SK-N-SH (cell line): ENCODE measurements at regions not wholly inside any gene's neighbourhood (a gene's known extent, or its start where the extent isn't known, plus 50 kb on each side); places are given as distances from the start of the nearest gene placed in this dataset.

Experiments used
- CTCF ChIA-PET: fragments of 300-600, 350-600 bp; formaldehyde crosslinking; extraction: SDS; loops from one replicate; lab custom pipeline; 2021; lab: Yijun Ruan, JAX
- POLR2A ChIA-PET: fragments of 350-600 bp; sonication (Branson Sonifier 250); formaldehyde crosslinking; extraction: SDS; loops from one replicate; lab custom pipeline; 2020; ENCODE audit warnings: antibody characterized with exemption, inconsistent platforms; lab: Yijun Ruan, JAX
- DNase-seq: peaks from one replicate; pipeline ENCODE4 v3.0.0; 2012
- H2AFZ ChIP-seq: fragments of 200-600 bp; sonication (generic); 2 replicates; pipeline ENCODE4 v1.8.1; 2016; ENCODE audit warnings: antibody characterized with exemption, mild to moderate bottlenecking, low read depth
- H3F3A ChIP-seq: fragments of 200-600 bp; sonication (generic); replicated peaks from 2 replicates; pipeline ENCODE3; 2016; ENCODE audit warnings: antibody characterized with exemption, mild to moderate bottlenecking; ENCODE audit not compliant: insufficient read depth
- H3K27ac ChIP-seq, 2 experiments: fragments of 200-500 bp in 1 of 2; fragments of 200-600 bp in 1 of 2; sonication (Bioruptor generic) in 1 of 2; sonication (generic), shearing (Covaris generic) in 1 of 2; 2 replicates each; pipeline versions ENCODE4 v1.5.1 to v1.6.1; 2014 to 2016; ENCODE audit warnings: low read depth in 2 of 2, inconsistent platforms in 1 of 2, low read length in 1 of 2, mild to moderate bottlenecking in 1 of 2, mixed read lengths in 1 of 2
- H3K27me3 ChIP-seq: fragments of 200-600 bp; sonication (generic), shearing (Covaris generic); 2 replicates; pipeline ENCODE4 v1.6.1; 2016; ENCODE audit warnings: mixed run types; ENCODE audit not compliant: insufficient read depth
- H3K36me3 ChIP-seq, 2 experiments: fragments of 200-500 bp in 1 of 2; fragments of 200-600 bp in 1 of 2; sonication (Bioruptor generic) in 1 of 2; sonication (generic) in 1 of 2; replicated peaks in 1 of 2; 2 replicates each; pipeline versions ENCODE3 to v1.5.1; 2014 to 2016; ENCODE audit warnings: low read length in 1 of 2, mild to moderate bottlenecking in 1 of 2; ENCODE audit not compliant: insufficient read depth in 2 of 2, control insufficient read depth in 1 of 2
- H3K4me1 ChIP-seq, 2 experiments: fragments of 200-500 bp in 1 of 2; fragments of 200-600 bp in 1 of 2; sonication (Bioruptor generic) in 1 of 2; sonication (generic), shearing (Covaris generic) in 1 of 2; 2 replicates each; pipeline versions ENCODE4 v1.5.1 to v1.6.1; 2014 to 2016; ENCODE audit warnings: low read depth in 1 of 2, low read length in 1 of 2, mixed run types in 1 of 2; ENCODE audit not compliant: insufficient read depth in 2 of 2, control insufficient read depth in 1 of 2
- H3K4me2 ChIP-seq: fragments of 200-600 bp; sonication (generic), shearing (Covaris generic); 2 replicates; pipeline ENCODE4 v1.6.1; 2017; ENCODE audit warnings: mixed run types
- H3K4me3 ChIP-seq, 2 experiments: fragments of 200-500 bp in 1 of 2; fragments of 200-600 bp in 1 of 2; sonication (Bioruptor generic) in 1 of 2; sonication (generic), shearing (Covaris generic) in 1 of 2; 2 replicates each; pipeline versions ENCODE4 v1.5.1 to v1.8.1; 2014 to 2016; ENCODE audit warnings: low read depth in 2 of 2, inconsistent platforms in 1 of 2, low read length in 1 of 2, mild to moderate bottlenecking in 1 of 2, mixed read lengths in 1 of 2, moderate library complexity in 1 of 2
- H3K79me2 ChIP-seq: fragments of 200-600 bp; sonication (generic); 2 replicates; pipeline ENCODE4 v1.8.1; 2017; ENCODE audit warnings: mild to moderate bottlenecking; ENCODE audit not compliant: insufficient read depth
- H3K9ac ChIP-seq: fragments of 200-600 bp; sonication (generic); 2 replicates; pipeline ENCODE4 v1.6.1; 2017; ENCODE audit warnings: mixed run types
- H3K9me2 ChIP-seq: fragments of 200-600 bp; sonication (generic); 2 replicates; pipeline ENCODE4 v1.6.1; 2017; ENCODE audit warnings: mixed run types
- H3K9me3 ChIP-seq: fragments of 200-600 bp; sonication (generic); 2 replicates; pipeline ENCODE4 v1.6.1; 2017; ENCODE audit warnings: mixed run types, mild to moderate bottlenecking, moderate library complexity
- H4K20me1 ChIP-seq: fragments of 200-600 bp; sonication (generic); 2 replicates; pipeline ENCODE4 v1.6.1; 2017; ENCODE audit warnings: mild to moderate bottlenecking, mixed run types; ENCODE audit not compliant: insufficient read depth
- CTCF ChIP-seq: fragments of 200-600 bp; sonication (generic); IDR thresholded peaks from 2 replicates; pipeline ENCODE4 v1.6.1; 2017; ENCODE audit warnings: antibody characterized with exemption, mild to moderate bottlenecking, moderate library complexity
- FOSL2 ChIP-seq: IDR thresholded peaks from 2 replicates; pipeline ENCODE4 v1.4.0; 2012; ENCODE audit warnings: low read depth, mild to moderate bottlenecking, moderate library complexity, borderline replicate concordance
- FOXJ3 ChIP-seq: sonication (generic); formaldehyde crosslinking; IDR thresholded peaks from 2 replicates; pipeline ENCODE4 v1.5.1; 2020; ENCODE audit warnings: mild to moderate bottlenecking, missing genetic modification reagents
- GABPA ChIP-seq: IDR thresholded peaks from 2 replicates; pipeline ENCODE4 v1.4.0; 2012; ENCODE audit warnings: low read depth, mild to moderate bottlenecking
- GATA2 ChIP-seq: sonication (generic); formaldehyde crosslinking; IDR thresholded peaks from 2 replicates; pipeline ENCODE4 v1.5.0; 2020; ENCODE audit warnings: mild to moderate bottlenecking, missing genetic modification reagents
- MAX ChIP-seq: IDR thresholded peaks from 2 replicates; pipeline ENCODE4 v1.4.0; 2012; ENCODE audit warnings: low read depth
- MEF2A ChIP-seq: IDR thresholded peaks from 2 replicates; pipeline ENCODE4 v1.4.0; 2012; ENCODE audit warnings: low read depth, borderline replicate concordance
- MXI1 ChIP-seq: IDR thresholded peaks from 2 replicates; pipeline ENCODE4 v1.6.1; 2012; ENCODE audit warnings: mild to moderate bottlenecking, low read depth, low read length, improper control_type of control experiment
- POLR2AphosphoS5 ChIP-seq: IDR thresholded peaks from 2 replicates; pipeline ENCODE4 v1.6.1; 2012; ENCODE audit warnings: low read depth, low read length
- RCOR1 ChIP-seq: fragments of 150-350 bp; IDR thresholded peaks from 2 replicates; pipeline ENCODE4 v1.6.1; 2017; ENCODE audit warnings: antibody characterized with exemption, low read length
- RXRA ChIP-seq: IDR thresholded peaks from 2 replicates; pipeline ENCODE4 v1.4.0; 2012; ENCODE audit warnings: low read depth, mild to moderate bottlenecking, borderline replicate concordance
- SIN3A ChIP-seq: IDR thresholded peaks from 2 replicates; pipeline ENCODE4 v1.6.1; 2012; ENCODE audit warnings: low read depth, mild to moderate bottlenecking, low read length, moderate library complexity, borderline replicate concordance
- SMC3 ChIP-seq: IDR thresholded peaks from 2 replicates; pipeline ENCODE4 v1.6.1; 2012; ENCODE audit warnings: low read depth, low read length, improper control_type of control experiment
- TAF1 ChIP-seq: IDR thresholded peaks from 2 replicates; pipeline ENCODE4 v1.6.1; 2012; ENCODE audit warnings: low read depth, mild to moderate bottlenecking, low read length, moderate library complexity, borderline replicate concordance
- TEAD4 ChIP-seq: IDR thresholded peaks from 2 replicates; pipeline ENCODE4 v1.4.0; 2012; ENCODE audit warnings: mild to moderate bottlenecking, borderline replicate concordance; ENCODE audit not compliant: insufficient read depth
- USF1 ChIP-seq: IDR thresholded peaks from 2 replicates; pipeline ENCODE4 v1.4.0; 2012; ENCODE audit warnings: low read depth, borderline replicate concordance
- YY1 ChIP-seq: IDR thresholded peaks from 2 replicates; pipeline ENCODE4 v1.4.0; 2012; ENCODE audit warnings: low read depth, mild to moderate bottlenecking
- WGBS: methylation state at CpG from one replicate; pipeline ENCODE4 v1.1.6; 2017; ENCODE audit warnings: low lambda C conversion rate; 5-methylcytosine and 5-hydroxymethylcytosine counted together
- TF ChIP-seq, protein P1 (sequence below): IDR thresholded peaks from 2 replicates; pipeline ENCODE4; 2012
- TF ChIP-seq, protein P2 (sequence below): fragments of 150-350 bp; IDR thresholded peaks from 2 replicates; pipeline ENCODE4 v1.6.1; 2016; ENCODE audit warnings: mild to moderate bottlenecking, low read depth, low read length

DNA sequence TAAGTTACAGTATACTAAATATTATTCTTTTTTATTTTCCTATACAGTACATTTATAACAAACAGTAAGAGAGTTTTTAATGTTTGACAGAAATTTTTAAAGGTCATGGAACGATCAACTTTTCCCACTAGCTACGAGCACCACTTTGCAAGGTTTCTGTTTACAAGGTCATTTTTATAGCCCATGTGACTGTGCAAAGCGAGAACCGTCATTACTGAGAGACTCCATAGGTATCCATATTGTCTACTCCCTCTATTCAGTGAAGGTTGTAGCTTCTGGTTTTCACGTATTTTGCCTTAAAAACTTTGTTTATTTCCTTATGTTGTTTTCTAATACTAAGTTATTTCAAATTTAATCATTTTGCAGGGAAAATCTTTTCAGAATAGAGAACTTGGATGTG is 186.3 kb upstream of the RGMB start:
- Histone ChIP-seq H3K9me3 (no peaks in the 10 kb centered on the region), H2AFZ (no peak overlapping the region), H3K4me3 (no peak overlapping the region), H3K4me2 (no peak overlapping the region), H3K27me3 (no peaks in the 10 kb centered on the region), H3K27ac (no peak overlapping the region), H3K36me3 (no peaks in the 10 kb centered on the region), H3K9ac (no peak overlapping the region), H4K20me1 (no peaks in the 10 kb centered on the region), H3K79me2 (no peaks in the 10 kb centered on the region), H3K4me1 (no peaks in the 10 kb centered on the region), H3K9me2 (no peaks in the 10 kb centered on the region), H3F3A (no peaks in the 10 kb centered on the region)
- WGBS = 84% methylated on average over 5 of the region's 5 CpGs
- ChIA-PET POLR2A (no interaction called here), CTCF (no interaction called here)
- DNase-seq = no peak
- TF ChIP-seq USF1 (no peak), POLR2AphosphoS5 (no peak), FOXJ3 (CRISPR knock-in tag) (no peak), MEF2A (no peak), YY1 (no peak), RCOR1 (no peak), TAF1 (no peak), RXRA (no peak), MAX (no peak), FOSL2 (no peak), CTCF (no peak), SIN3A (no peak), MXI1 (no peak), SMC3 (no peak), GABPA (no peak), TEAD4 (no peak), GATA2 (CRISPR knock-in tag) (no peak)
- TF ChIP-seq, protein P1, sequence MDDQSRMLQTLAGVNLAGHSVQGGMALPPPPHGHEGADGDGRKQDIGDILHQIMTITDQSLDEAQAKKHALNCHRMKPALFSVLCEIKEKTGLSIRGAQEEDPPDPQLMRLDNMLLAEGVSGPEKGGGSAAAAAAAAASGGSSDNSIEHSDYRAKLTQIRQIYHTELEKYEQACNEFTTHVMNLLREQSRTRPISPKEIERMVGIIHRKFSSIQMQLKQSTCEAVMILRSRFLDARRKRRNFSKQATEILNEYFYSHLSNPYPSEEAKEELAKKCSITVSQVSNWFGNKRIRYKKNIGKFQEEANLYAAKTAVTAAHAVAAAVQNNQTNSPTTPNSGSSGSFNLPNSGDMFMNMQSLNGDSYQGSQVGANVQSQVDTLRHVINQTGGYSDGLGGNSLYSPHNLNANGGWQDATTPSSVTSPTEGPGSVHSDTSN = no peak
- TF ChIP-seq, protein P2, sequence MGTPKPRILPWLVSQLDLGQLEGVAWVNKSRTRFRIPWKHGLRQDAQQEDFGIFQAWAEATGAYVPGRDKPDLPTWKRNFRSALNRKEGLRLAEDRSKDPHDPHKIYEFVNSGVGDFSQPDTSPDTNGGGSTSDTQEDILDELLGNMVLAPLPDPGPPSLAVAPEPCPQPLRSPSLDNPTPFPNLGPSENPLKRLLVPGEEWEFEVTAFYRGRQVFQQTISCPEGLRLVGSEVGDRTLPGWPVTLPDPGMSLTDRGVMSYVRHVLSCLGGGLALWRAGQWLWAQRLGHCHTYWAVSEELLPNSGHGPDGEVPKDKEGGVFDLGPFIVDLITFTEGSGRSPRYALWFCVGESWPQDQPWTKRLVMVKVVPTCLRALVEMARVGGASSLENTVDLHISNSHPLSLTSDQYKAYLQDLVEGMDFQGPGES = no peak
